Muscle of arm (tissue), 1 donor: ENCODE measurements at regions not wholly inside any gene's neighbourhood (a gene's known extent, or its start where the extent isn't known, plus 50 kb on each side); places are given as distances from the start of the nearest gene placed in this dataset.
A peak's percentile ranks its signal among the peaks of the same experiment; 100 is the strongest.

ENCODE experiments used
- DNase-seq: peaks from one replicate; pipeline ENCODE4 v3.0.0-alpha.2; 2013

- DNase-seq, result no peak
These were observed 146.7 kb downstream of the CARTPT start for GRCh38 chr5:71865665-71866320.

DNA sequence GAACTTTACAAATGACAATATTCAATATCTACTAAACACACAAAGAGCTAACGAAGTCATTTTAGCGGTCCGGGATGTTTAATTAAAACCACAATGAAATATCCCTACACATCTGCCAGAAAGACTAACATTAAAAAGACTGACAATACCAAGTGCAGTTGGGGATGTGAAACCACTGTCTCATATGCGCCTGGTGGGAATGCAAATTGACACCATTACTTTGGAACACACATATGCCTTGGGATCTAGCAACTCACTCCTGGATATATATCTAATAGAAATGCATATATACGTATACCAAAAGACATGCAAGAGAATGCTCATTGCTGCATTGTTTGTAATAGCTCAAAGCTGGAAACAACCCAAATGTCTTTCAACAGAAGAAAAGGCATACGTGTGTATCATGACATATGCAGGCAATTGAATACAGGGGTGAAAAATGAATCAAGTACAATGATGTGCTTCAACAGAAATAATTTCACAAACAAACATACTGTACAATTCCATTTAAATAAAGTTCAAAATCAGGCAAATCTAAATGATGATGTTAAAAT lies 153.3 kb downstream of the CARTPT start:
- no peak for DNase-seq

DNA sequence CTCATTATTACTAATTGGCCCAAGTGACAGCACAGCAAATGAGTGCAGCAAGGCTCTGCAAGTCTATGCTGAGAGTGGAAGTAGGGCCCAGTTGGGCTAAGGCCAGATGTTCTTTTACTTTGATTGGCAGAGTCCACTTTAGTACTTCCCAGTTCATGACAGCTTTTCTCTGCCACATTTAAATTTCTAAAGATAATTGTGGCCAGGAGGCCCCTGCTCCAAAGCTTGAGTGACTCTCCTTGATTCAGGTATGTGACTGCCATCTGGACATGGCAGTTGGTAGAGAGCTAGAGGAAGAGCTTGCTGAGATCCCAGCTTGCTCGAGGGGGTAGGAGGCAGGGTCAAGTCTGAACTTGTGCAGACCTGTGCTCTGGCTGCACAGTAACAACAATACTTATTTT lies 154.1 kb downstream of the CARTPT start:
- DNase-seq, result no peak

GRCh38 chr5:71874521-71874920 lies 155.4 kb downstream of the CARTPT start:
- DNase-seq, result no peak

DNA sequence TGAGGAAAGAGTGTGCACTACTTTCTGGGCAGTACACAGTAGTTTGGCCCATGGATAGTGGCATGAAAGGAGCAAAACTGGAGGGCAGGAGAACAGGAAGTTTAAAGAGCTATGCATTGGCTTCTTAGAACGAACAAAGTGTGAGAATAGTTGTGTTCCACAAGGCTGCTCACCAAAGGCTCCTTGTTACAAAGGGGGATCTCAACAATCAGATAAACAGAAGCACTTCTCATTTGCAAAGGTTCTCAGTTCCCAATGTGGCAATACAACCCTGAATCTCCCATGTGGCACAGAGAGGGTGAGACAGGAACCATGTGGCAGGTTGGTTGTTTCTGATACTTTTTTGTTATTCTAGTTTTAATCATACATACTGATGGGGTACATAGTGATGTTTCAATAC lies 158.4 kb downstream of the CARTPT start:
- no peak for DNase-seq

GRCh38 chr5:71880536-71880935 lies 161.5 kb downstream of the CARTPT start:
- DNase-seq, result no peak

DNA sequence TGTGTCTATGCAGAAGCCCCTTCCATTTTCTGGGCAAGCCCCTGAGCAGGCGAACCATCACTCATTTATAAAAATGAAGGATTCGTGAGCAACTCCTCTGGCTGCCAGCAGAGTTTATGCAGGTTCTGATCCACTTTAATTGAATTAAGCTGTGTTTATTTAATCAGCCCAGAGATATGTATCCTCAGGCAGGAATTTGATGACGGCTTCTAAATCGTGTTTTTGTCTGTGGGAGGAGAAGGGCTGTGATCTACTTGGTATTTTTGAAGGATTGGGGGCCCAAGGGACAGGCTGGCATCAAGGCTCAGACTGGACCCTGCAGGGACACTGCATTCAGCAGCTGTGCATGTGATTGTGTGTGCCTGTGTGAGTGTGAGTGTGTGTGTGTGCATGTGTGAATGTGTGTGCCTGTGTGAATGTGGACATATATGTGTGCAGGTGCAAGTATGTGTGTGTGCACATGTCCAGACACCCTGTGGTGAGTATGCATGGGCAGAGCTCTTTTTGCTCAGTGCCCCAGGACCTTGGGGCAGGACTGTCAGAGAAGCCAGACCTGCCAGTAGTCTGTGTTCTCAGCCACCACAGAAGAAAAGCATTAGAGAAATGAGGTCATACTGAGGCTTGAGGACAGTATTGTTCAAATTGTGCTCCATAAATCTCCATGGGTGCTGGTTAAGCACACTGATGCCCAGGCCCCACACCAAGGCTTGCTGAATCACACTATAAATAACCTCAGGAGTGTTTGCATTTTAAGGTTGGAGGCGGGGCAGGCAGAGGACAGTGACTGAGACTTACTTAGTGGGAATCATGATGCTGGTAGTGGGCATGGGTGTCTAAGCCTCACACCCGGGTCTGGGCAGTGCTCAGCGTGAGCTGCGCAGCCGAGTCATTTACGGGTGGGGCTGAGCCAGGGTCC lies 164.0 kb downstream of the CARTPT start:
- DNase-seq, result no peak

DNA sequence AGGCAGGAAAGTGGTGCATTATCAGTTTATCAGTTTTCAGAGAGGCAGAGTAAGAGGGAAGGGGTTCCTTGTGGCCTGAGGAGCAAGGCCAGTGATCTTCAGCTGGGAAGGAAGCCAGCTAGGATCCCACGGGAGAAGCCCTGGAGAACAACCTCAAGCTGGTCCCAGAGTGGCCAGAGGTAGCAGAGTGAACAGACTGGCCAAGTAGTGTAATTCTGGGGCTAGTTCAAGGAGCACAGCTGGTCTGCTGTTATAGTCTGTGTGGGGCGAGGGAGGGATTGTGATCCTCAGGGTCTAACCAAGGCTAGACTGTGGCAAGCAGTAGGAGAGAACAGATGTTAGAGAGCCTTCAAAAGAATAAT lies 164.6 kb downstream of the CARTPT start:
- no peak for DNase-seq

- DNase-seq, result no peak
These were observed 165.9 kb downstream of the CARTPT start for GRCh38 chr5:71884926-71885325.

DNA sequence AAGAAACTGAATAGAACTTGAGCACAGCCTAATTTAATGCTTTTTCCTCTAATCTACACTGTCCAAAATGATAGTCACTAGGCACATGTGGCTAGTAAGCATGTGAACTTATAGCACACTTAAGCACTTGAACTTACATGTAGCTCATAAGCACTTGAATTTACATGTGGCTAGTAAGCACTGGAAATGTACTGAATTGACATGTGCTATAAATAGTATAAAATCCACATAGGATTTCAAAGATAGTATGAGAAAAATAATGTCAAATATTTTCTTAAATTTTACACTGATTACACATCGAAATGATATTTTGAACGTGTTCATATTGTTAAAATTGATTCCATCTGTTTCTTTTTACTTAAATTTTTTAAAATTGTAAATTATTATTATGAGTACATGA lies 167.3 kb downstream of the CARTPT start:
- no peak for DNase-seq

DNA sequence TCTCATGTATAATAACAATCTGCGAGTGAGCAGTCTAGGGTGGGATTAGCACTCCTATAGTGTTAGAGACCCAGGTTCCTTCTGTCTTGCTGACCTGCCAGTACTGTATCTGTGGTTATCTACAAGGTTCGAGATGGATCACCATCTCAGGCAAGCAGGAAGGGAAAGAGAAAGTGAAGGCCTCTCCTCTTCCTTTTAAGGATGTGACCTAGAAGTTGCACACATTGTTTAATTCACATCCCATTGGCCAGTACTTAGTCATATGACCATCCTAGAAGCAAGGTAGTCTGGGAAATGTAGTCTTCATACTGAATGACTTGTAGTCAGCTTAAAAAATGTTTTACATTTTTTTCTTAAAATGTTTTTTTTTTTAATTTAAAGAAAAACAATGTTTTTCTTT lies 168.6 kb downstream of the CARTPT start:
- peak; percentile 24 for DNase-seq

GRCh38 chr5:71891406-71891805 lies 172.3 kb downstream of the CARTPT start:
- no peak for DNase-seq

DNA sequence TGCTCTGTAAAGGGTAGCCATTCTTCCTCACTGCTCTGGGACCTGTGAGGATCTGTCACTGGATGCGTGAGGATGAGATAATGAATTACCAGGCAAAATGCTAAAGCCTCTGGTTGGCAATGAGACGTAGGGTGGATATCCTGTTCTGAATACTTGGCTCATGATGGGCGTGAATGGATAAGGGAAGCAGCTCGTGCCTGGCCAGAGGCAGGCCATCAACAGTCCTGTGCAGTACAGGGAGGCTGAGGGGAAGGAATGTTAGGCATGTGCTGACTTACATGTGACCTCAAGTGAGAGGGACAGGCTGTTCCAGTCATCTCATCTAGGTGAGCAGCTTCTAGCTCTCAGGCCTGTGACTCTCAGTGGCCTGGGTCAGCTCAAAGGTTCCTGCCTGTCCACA lies 172.8 kb downstream of the CARTPT start:
- no peak for DNase-seq

- DNase-seq, result no peak
These were observed 173.7 kb downstream of the CARTPT start for GRCh38 chr5:71892641-71893365.

DNA sequence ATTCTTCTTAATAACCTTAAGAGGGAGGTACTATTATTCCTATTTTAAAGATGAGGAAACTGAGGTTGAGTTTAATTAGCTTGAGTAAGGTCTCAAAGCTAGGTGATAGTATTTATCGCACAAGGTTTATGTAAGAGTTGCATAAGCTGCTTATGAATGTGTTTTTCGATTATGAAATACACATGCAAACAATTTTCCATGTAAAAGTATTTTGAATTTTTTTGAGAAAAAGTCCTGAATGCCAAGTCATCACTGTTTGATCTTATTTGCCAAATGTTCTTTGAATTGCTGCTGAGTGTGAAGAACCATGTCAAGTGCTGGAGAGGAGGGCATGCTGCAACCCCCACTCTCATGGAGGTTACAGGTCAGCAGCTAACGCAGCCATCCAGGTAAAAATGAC lies 174.4 kb downstream of the CARTPT start:
- no peak for DNase-seq

DNA sequence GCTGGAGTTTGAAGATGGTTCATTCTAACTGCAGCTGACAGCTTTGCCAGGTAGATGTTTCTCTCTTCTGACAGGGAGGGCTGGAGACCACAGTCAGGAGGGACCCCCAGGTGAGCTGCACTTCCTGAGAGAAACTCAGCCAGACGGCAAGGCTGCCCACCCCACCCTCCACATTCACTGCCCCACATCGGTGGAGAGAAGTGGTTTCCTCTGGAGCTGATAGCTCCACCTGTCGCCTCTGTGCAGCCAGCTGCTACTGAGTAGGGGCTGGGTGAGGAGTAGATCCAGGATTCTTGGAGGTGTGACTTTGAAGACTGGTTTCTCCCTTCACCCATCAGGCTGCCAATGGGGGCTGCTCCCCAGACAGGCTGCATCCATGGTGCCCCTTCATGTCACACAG lies 175.0 kb downstream of the CARTPT start:
- no peak for DNase-seq

DNA sequence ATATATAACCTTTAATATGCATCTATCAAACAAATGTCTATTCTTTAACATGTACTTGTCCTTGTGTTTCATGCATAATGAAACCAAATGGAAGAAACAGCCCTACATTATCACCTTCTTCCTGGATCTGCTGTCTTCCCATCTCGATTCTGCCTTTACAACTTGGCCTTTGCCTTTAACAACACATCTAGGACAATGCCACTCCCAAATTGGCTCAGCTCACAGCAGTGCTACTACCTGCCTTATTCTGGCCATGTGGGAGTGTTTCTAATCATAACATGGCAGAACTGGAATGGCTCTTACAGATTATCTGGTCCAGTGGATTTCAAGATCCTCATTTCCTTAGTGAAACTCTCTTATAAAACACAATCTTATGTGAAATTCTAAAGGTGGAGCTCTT lies 176.5 kb downstream of the CARTPT start:
- no peak for DNase-seq

DNA sequence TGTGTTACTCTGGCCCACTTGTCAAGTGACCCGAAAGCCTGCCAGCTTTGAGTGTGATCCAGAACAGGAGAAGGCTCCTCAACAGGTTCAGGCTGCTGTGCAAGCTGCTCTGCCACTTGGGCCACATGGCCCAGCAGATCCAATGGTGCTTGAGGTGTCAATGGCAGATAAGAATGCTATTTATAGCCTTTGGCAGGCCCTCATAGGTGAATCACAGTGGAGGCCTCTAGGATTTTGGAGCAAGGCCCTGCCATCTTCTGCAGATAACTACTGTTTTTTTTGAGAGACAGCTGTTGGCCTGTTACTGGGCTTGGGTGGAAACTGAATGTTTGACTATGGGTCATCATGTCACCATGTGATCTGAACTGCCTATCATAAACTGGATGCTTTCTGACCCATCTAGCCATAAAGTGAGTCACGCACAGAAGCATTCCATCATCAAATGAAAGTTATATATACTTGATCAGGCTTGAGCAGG lies 180.8 kb downstream of the CARTPT start:
- DNase-seq, result no peak

DNA sequence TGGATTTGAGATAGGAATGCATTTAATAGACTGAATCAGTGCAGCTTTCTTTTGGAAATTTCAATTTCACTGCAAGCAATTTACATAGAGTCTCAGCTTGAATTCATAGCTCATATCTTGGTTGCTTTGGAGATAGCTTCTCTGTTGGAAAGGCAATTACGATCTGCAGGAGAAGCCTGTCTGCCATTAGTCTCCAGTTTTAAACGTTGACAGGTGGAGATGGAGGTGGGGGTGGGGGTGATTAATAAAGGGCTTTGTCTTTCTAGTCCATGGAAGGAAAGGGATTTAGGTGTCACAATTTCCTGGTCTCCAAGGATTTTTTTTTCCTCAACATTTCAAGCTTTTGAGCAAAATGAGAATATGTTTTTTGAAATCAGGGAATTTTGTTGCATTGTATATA lies 184.7 kb downstream of the CARTPT start:
- no peak for DNase-seq

GRCh38 chr5:71904852-71905251 lies 185.8 kb downstream of the CARTPT start:
- DNase-seq, result no peak

GRCh38 chr5:71905834-71906711 lies 187.0 kb downstream of the CARTPT start:
- no peak for DNase-seq
